Endodermal cell (in vitro differentiated cells): ENCODE measurements at regions not wholly inside any gene's neighbourhood (a gene's known extent, or its start where the extent isn't known, plus 50 kb on each side); places are given as distances from the start of the nearest gene placed in this dataset.

Experiments used
- DNase-seq: peaks from one replicate; pipeline ENCODE4 v3.0.0-alpha.2; 2017
- H3K27ac ChIP-seq: 2 replicates; pipeline ENCODE4 v1.5.1; 2013; ENCODE audit warnings: mild to moderate bottlenecking, low read depth, low read length, moderate library complexity
- H3K27me3 ChIP-seq: 2 replicates; pipeline ENCODE4 v1.6.1; 2013; ENCODE audit warnings: mild to moderate bottlenecking, low read length, moderate library complexity; ENCODE audit not compliant: insufficient read depth, control insufficient read depth, poor library complexity, severe bottlenecking
- H3K36me3 ChIP-seq: 2 replicates; pipeline ENCODE4 v1.7.0; 2013; ENCODE audit warnings: mild to moderate bottlenecking, low read length, moderate library complexity; ENCODE audit not compliant: control insufficient read depth, insufficient read depth
- H3K4me1 ChIP-seq: one replicate; pipeline ENCODE4 v1.7.0; 2013; ENCODE audit warnings: low read length; ENCODE audit not compliant: control insufficient read depth, insufficient read depth
- H3K4me3 ChIP-seq: 2 replicates; pipeline ENCODE4 v1.5.1; 2013; ENCODE audit warnings: mild to moderate bottlenecking, low read length, moderate library complexity
- H3K9ac ChIP-seq: 2 replicates; pipeline ENCODE4 v1.6.1; 2013; ENCODE audit warnings: mild to moderate bottlenecking, low read length, moderate library complexity; ENCODE audit not compliant: poor library complexity, severe bottlenecking; ENCODE audit errors: extremely low read depth
- H3K9me3 ChIP-seq: 2 replicates; pipeline ENCODE4 v1.6.1; 2013; ENCODE audit warnings: mild to moderate bottlenecking, low read length, moderate library complexity; ENCODE audit not compliant: control insufficient read depth
- H3K27ac Mint-ChIP-seq: 2 replicates; pipeline ENCODE4 v1.8.0; 2020; ENCODE audit warnings: mixed read lengths
- H3K27me3 Mint-ChIP-seq: 2 replicates; pipeline ENCODE4 v1.8.0; 2021; ENCODE audit warnings: mild to moderate bottlenecking, mixed read lengths; ENCODE audit not compliant: insufficient read depth
- H3K36me3 Mint-ChIP-seq: 2 replicates; pipeline ENCODE4 v1.8.0; 2020; ENCODE audit warnings: low read depth, mixed read lengths
- H3K4me1 Mint-ChIP-seq: 2 replicates; pipeline ENCODE4 v1.8.0; 2020; ENCODE audit warnings: mixed read lengths
- H3K4me3 Mint-ChIP-seq: 2 replicates; pipeline ENCODE4 v1.8.0; 2020; ENCODE audit warnings: mild to moderate bottlenecking, moderate library complexity, mixed read lengths
- H3K9me3 Mint-ChIP-seq: 2 replicates; pipeline ENCODE4 v1.8.0; 2020; ENCODE audit warnings: mild to moderate bottlenecking, mixed read lengths
- WGBS, 2 experiments: methylation state at CpG; one replicate each; pipeline versions ENCODE4 v1.1.5 to v1.1.7; 2013; ENCODE audit warnings: missing lambda C conversion rate in 2 of 2, mixed read lengths in 1 of 2; ENCODE audit not compliant: insufficient coverage in 1 of 2, insufficient read length in 1 of 2; 5-methylcytosine and 5-hydroxymethylcytosine counted together
- TF ChIP-seq, protein P1 (sequence below): fragments of 200-600 bp; sonication (generic); conservative IDR thresholded peaks from 2 replicates; pipeline ENCODE4 v1.5.0; 2021; ENCODE audit warnings: antibody characterized with exemption, mild to moderate bottlenecking

DNA sequence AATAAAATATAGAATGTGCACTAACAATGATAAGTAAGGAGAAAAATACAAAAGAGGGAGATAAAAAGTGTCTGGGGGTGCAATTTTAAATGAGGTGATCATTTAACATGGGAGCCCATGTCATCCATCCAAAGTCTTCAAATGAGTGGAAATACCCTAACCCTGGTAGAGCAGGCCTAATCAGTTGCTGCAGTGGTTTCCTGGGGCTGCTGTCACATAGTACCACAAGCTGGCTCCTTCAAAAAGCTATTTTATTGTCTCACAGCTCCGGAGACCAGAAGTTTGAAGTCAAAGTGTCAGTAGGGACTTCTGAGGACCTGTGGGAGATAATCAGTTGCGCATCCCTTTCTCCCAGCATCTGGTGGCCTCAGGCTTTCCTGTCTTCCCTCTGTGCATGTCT is 717.9 kb downstream of the DIAPH3 start:
- TF ChIP-seq, protein P1, sequence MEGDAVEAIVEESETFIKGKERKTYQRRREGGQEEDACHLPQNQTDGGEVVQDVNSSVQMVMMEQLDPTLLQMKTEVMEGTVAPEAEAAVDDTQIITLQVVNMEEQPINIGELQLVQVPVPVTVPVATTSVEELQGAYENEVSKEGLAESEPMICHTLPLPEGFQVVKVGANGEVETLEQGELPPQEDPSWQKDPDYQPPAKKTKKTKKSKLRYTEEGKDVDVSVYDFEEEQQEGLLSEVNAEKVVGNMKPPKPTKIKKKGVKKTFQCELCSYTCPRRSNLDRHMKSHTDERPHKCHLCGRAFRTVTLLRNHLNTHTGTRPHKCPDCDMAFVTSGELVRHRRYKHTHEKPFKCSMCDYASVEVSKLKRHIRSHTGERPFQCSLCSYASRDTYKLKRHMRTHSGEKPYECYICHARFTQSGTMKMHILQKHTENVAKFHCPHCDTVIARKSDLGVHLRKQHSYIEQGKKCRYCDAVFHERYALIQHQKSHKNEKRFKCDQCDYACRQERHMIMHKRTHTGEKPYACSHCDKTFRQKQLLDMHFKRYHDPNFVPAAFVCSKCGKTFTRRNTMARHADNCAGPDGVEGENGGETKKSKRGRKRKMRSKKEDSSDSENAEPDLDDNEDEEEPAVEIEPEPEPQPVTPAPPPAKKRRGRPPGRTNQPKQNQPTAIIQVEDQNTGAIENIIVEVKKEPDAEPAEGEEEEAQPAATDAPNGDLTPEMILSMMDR: no peak
- peaks cover 67% of the 10 kb centered on the region for H3K4me1 Mint-ChIP-seq
- WGBS, 2 experiments: 69 to 72% methylated on average over 2 of the region's 2 CpGs
- peaks cover 4% of the 10 kb centered on the region for H3K9me3 Mint-ChIP-seq
- H3K27ac ChIP-seq: no peak overlapping the region
- peaks cover 18% of the 10 kb centered on the region for H3K27me3 Mint-ChIP-seq
- H3K9ac ChIP-seq: no peak overlapping the region
- no peak overlapping the region for H3K27ac Mint-ChIP-seq
- peaks cover 22% of the 10 kb centered on the region for H3K4me1 ChIP-seq
- H3K4me3 ChIP-seq: no peak overlapping the region
- no peak for DNase-seq
- no peaks in the 10 kb centered on the region for H3K36me3 ChIP-seq
- no peaks in the 10 kb centered on the region for H3K9me3 ChIP-seq
- H3K27me3 ChIP-seq: no peaks in the 10 kb centered on the region
- no peaks in the 10 kb centered on the region for H3K36me3 Mint-ChIP-seq
- H3K4me3 Mint-ChIP-seq: no peak overlapping the region

- Mint-ChIP-seq H3K36me3 (no peaks in the 10 kb centered on the region), H3K4me1 (peaks cover 66% of the 10 kb centered on the region), H3K27ac (no peak overlapping the region), H3K27me3 (peaks cover 13% of the 10 kb centered on the region), H3K4me3 (no peak overlapping the region), H3K9me3 (no peaks in the 10 kb centered on the region)
- 88% methylated on average over 4 of the region's 5 CpGs; no CpG with 5 or more reads in 1 of the 2 experiments for WGBS, 2 experiments
- no peak for DNase-seq
- Histone ChIP-seq H3K9me3 (no peaks in the 10 kb centered on the region), H3K4me1 (peaks cover 22% of the 10 kb centered on the region), H3K36me3 (no peaks in the 10 kb centered on the region), H3K27ac (no peak overlapping the region), H3K4me3 (no peak overlapping the region), H3K9ac (no peak overlapping the region), H3K27me3 (no peaks in the 10 kb centered on the region)
- TF ChIP-seq, protein P1: no peak
These were observed 717.3 kb downstream of the DIAPH3 start for GRCh38 chr13:59446391-59446790.

- H3K4me1 Mint-ChIP-seq: peaks cover 64% of the 10 kb centered on the region
These were observed 716.7 kb downstream of the DIAPH3 start for GRCh38 chr13:59447031-59447430.

More at GRCh38 chr13:59447031-59447430, 716.7 kb downstream of the DIAPH3 start:
- no peak for DNase-seq
- H3K36me3 ChIP-seq: no peaks in the 10 kb centered on the region
- no peak overlapping the region for H3K4me3 Mint-ChIP-seq
- H3K27me3 ChIP-seq: no peaks in the 10 kb centered on the region
- H3K9ac ChIP-seq: no peak overlapping the region
- H3K9me3 ChIP-seq: no peaks in the 10 kb centered on the region
- peak overlapping the region; percentile 7 for H3K4me3 ChIP-seq
- no peak overlapping the region for H3K27ac ChIP-seq
- H3K27me3 Mint-ChIP-seq: peaks cover 13% of the 10 kb centered on the region
- no peaks in the 10 kb centered on the region for H3K9me3 Mint-ChIP-seq
- TF ChIP-seq, protein P1: no peak
- H3K4me1 ChIP-seq: peaks cover 22% of the 10 kb centered on the region
- no peaks in the 10 kb centered on the region for H3K36me3 Mint-ChIP-seq
- no peak overlapping the region for H3K27ac Mint-ChIP-seq
